Thyroid gland (tissue), 4 donors: ENCODE measurements at regions not wholly inside any gene's neighbourhood (a gene's known extent, or its start where the extent isn't known, plus 50 kb on each side); places are given as distances from the start of the nearest gene placed in this dataset.

ENCODE experiments used
- CTCF ChIP-seq, 6 experiments: fragments of 200-600 bp in 3 of 6; fragments of 450-650 bp in 3 of 6; sonication (generic) in 3 of 6; IDR thresholded peaks; one replicate each; pipeline ENCODE4 v1.5.1; 2016 to 2019; ENCODE audit warnings: antibody characterized with exemption in 6 of 6, mild to moderate bottlenecking in 2 of 6, inconsistent platforms in 1 of 6, moderate library complexity in 1 of 6
- POLR2A ChIP-seq, 2 donors: fragments of 450-650 bp; IDR thresholded peaks; one replicate each; pipeline ENCODE4 v1.6.1; 2017; ENCODE audit warnings: antibody characterized with exemption in 2 of 2, mild to moderate bottlenecking in 2 of 2, moderate library complexity in 1 of 2

GRCh38 chr15:79222808-79223207 is 59.7 kb upstream of the ANKRD34C start:
- TF ChIP-seq CTCF (IDR thresholded peaks at IDR 0.05): no peak
- TF ChIP-seq POLR2A (IDR thresholded peaks at IDR 0.05): no peak
